NCI-H128 (cell line): ENCODE measurements at regions not wholly inside any gene's neighbourhood (a gene's known extent, or its start where the extent isn't known, plus 50 kb on each side); places are given as distances from the start of the nearest gene placed in this dataset.
"Not testable (repeated sequence)": the region's sequence is repeated elsewhere in the genome, so short reads cannot be mapped to it uniquely, and the experiment has no call there.

Experiments
- DNase-seq: peaks from one replicate; lab custom pipeline; 2025; ENCODE audit not compliant: unreplicated experiment; lab: John Stamatoyannopoulos, UW

- no peak for DNase-seq
These were observed 561.1 kb upstream of the CADM1 start for GRCh38 chr11:116065191-116065895.

GRCh38 chr11:116062490-116063171 lies 558.4 kb upstream of the CADM1 start:
- DNase-seq: no peak

GRCh38 chr11:116062129-116062489 lies 557.9 kb upstream of the CADM1 start:
- DNase-seq: no peak

GRCh38 chr11:116061322-116061721 lies 557.1 kb upstream of the CADM1 start:
- no peak for DNase-seq

- no peak for DNase-seq
These were observed 555.7 kb upstream of the CADM1 start for GRCh38 chr11:116059919-116060318.

- DNase-seq: no peak
These were observed 552.8 kb upstream of the CADM1 start for GRCh38 chr11:116057000-116057399.

GRCh38 chr11:116055064-116055463 lies 550.8 kb upstream of the CADM1 start:
- DNase-seq: no peak

- DNase-seq: no peak
These were observed 549.3 kb upstream of the CADM1 start for GRCh38 chr11:116053548-116053919.

- DNase-seq: no peak
These were observed 548.7 kb upstream of the CADM1 start for GRCh38 chr11:116052603-116053547.

GRCh38 chr11:116051494-116051893 lies 547.3 kb upstream of the CADM1 start:
- DNase-seq: no peak

GRCh38 chr11:116049383-116049782 lies 545.2 kb upstream of the CADM1 start:
- no peak for DNase-seq

- no peak for DNase-seq
These were observed 541.9 kb upstream of the CADM1 start for GRCh38 chr11:116046127-116046526.

GRCh38 chr11:116044941-116045340 lies 540.7 kb upstream of the CADM1 start:
- DNase-seq: no peak

- no peak for DNase-seq
These were observed 540.3 kb upstream of the CADM1 start for GRCh38 chr11:116044520-116044919.

- no peak for DNase-seq
These were observed 539.6 kb upstream of the CADM1 start for GRCh38 chr11:116043857-116044256.

GRCh38 chr11:116043059-116043458 lies 538.8 kb upstream of the CADM1 start:
- DNase-seq: not testable (repeated sequence)

GRCh38 chr11:116042146-116042545 lies 537.9 kb upstream of the CADM1 start:
- peak; percentile 24 for DNase-seq

GRCh38 chr11:116037861-116038260 lies 533.6 kb upstream of the CADM1 start:
- DNase-seq: no peak

- DNase-seq: peak; percentile 93
These were observed 531.8 kb upstream of the CADM1 start for GRCh38 chr11:116035977-116036376.

- peak; percentile 71 for DNase-seq
These were observed 529.8 kb upstream of the CADM1 start for GRCh38 chr11:116033931-116034553.

- no peak for DNase-seq
These were observed 526.6 kb upstream of the CADM1 start for GRCh38 chr11:116030697-116031331.
